HK-2 (cell line): ENCODE measurements at regions not wholly inside any gene's neighbourhood (a gene's known extent, or its start where the extent isn't known, plus 50 kb on each side); places are given as distances from the start of the nearest gene placed in this dataset.

Experiments
- DNase-seq: peaks from one replicate; pipeline ENCODE4 v3.0.0-alpha.2; 2018; ENCODE audit not compliant: unreplicated experiment

GRCh38 chr5:9681706-9682105 is 51.6 kb upstream of the TAS2R1 start:
- DNase-seq, result no peak
